ENCODE measurements at regions not wholly inside any gene's neighbourhood (a gene's known extent, or its start where the extent isn't known, plus 50 kb on each side); places are given as distances from the start of the nearest gene placed in this dataset.

- no peak overlapping the region for H3K4me3 ChIP-seq (ENCODE audit: insufficient read depth, low read depth, low read length)
- no peak overlapping the region for H2AK9ac ChIP-seq (replicated peaks; ENCODE audit: low read depth, low read length, poor library complexity)
- H3K4ac ChIP-seq (ENCODE audit: low read depth, low read length), result no peak overlapping the region
- H4K91ac ChIP-seq (ENCODE audit: insufficient read depth, low read depth, low read length), result no peak overlapping the region
- intact Hi-C loops (cut with micrococcal nuclease), result no loop called here
- no peaks in the 10 kb centered on the region for H4K20me1 ChIP-seq (ENCODE audit: insufficient read depth, low read length)
- no peak overlapping the region for H3K56ac ChIP-seq (ENCODE audit: extremely low read depth, insufficient read depth, low read length)
- no peak overlapping the region for H3K23ac ChIP-seq (ENCODE audit: low read depth, low read length)
- H2BK20ac ChIP-seq (ENCODE audit: low read depth, low read length), result no peak overlapping the region
- no CpG with 5 or more reads among the region's 4 CpGs for WGBS, 2 experiments (ENCODE audit: extremely low coverage in 2 of 2, insufficient read length in 1 of 2)
- ATAC-seq (ENCODE audit: low read depth) (no peak), DNase-seq (no peak)
- no peaks in the 10 kb centered on the region for H3K36me3 ChIP-seq (ENCODE audit: control insufficient read depth, insufficient read depth, low read length)
- dilution Hi-C loops (cut with HindIII; ENCODE audit: low sequenced_read_pairs, unreplicated experiment), result no loop called here
- no peak overlapping the region for H3K9ac ChIP-seq (ENCODE audit: low read depth, low read length)
- H3K9me3 ChIP-seq (ENCODE audit: control insufficient read depth, insufficient read depth, low read length), result no peaks in the 10 kb centered on the region
- H3K14ac ChIP-seq (replicated peaks; ENCODE audit: low read depth, low read length), result no peak overlapping the region
- in situ Hi-C loops (cut with MboI; ENCODE audit: low sequenced_read_pairs), result no loop called here
- no peak for TF ChIP-seq MAFK (IDR thresholded peaks at IDR 0.05; ENCODE audit: low read depth, low read length)
- TF ChIP-seq NFE2L2 (IDR thresholded peaks at IDR 0.05; ENCODE audit: low read depth, low read length), result no peak
- no peak for TF ChIP-seq CEBPB (IDR thresholded peaks at IDR 0.05; ENCODE audit: low read depth, low read length)
- TF ChIP-seq FOS (IDR thresholded peaks at IDR 0.05; ENCODE audit: low read depth, low read length), result no peak
- no peak for TF ChIP-seq MAZ (IDR thresholded peaks at IDR 0.05; ENCODE audit: borderline replicate concordance, low read depth, low read length)
- TF ChIP-seq, protein P1, sequence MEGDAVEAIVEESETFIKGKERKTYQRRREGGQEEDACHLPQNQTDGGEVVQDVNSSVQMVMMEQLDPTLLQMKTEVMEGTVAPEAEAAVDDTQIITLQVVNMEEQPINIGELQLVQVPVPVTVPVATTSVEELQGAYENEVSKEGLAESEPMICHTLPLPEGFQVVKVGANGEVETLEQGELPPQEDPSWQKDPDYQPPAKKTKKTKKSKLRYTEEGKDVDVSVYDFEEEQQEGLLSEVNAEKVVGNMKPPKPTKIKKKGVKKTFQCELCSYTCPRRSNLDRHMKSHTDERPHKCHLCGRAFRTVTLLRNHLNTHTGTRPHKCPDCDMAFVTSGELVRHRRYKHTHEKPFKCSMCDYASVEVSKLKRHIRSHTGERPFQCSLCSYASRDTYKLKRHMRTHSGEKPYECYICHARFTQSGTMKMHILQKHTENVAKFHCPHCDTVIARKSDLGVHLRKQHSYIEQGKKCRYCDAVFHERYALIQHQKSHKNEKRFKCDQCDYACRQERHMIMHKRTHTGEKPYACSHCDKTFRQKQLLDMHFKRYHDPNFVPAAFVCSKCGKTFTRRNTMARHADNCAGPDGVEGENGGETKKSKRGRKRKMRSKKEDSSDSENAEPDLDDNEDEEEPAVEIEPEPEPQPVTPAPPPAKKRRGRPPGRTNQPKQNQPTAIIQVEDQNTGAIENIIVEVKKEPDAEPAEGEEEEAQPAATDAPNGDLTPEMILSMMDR (conservative IDR thresholded peaks at IDR 0.05; ENCODE audit: low read depth, low read length), result no peak
- no peak for TF ChIP-seq USF2 (IDR thresholded peaks at IDR 0.05; ENCODE audit: low read depth, low read length)
- TF ChIP-seq BHLHE40 (IDR thresholded peaks at IDR 0.05; ENCODE audit: low read depth, low read length), result no peak
- no peak for TF ChIP-seq POLR2A (IDR thresholded peaks at IDR 0.05; ENCODE audit: low read depth, low read length)
- no peak for TF ChIP-seq RCOR1 (IDR thresholded peaks at IDR 0.05; ENCODE audit: insufficient replicate concordance, low read length)
- TF ChIP-seq CHD1 (IDR thresholded peaks at IDR 0.05; ENCODE audit: low read depth, low read length), result no peak
- TF ChIP-seq RFX5 (IDR thresholded peaks at IDR 0.05; ENCODE audit: low read depth, low read length), result no peak
- TF ChIP-seq ELK1 (IDR thresholded peaks at IDR 0.05; ENCODE audit: borderline replicate concordance, low read depth, low read length), result no peak
- TF ChIP-seq SMC3 (IDR thresholded peaks at IDR 0.05; ENCODE audit: low read depth, low read length), result no peak
- no peak for TF ChIP-seq MXI1 (IDR thresholded peaks at IDR 0.05; ENCODE audit: borderline replicate concordance, low read depth, low read length)
- TF ChIP-seq RAD21 (IDR thresholded peaks at IDR 0.05; ENCODE audit: low read length), result no peak
- no peaks in the 10 kb centered on the region for H3K4me1 ChIP-seq (ENCODE audit: control insufficient read depth, insufficient read depth, low read length)
- H3K18ac ChIP-seq (ENCODE audit: low read depth, low read length), result no peak overlapping the region
- H2BK15ac ChIP-seq (ENCODE audit: low read depth, low read length), result no peak overlapping the region
- no peak overlapping the region for H3K27ac ChIP-seq (ENCODE audit: insufficient read depth, low read length)
- CTCF ChIA-PET, result no interaction called here
- no peak overlapping the region for H2BK5ac ChIP-seq (ENCODE audit: low read depth, low read length, poor library complexity, severe bottlenecking)
- no peak overlapping the region for H2AFZ ChIP-seq (replicated peaks; ENCODE audit: low read length, poor library complexity)
- no peak overlapping the region for H4K8ac ChIP-seq (ENCODE audit: low read depth in 2 of 2, low read length in 2 of 2)
- POLR2A ChIA-PET (ENCODE audit: unreplicated experiment), result no interaction called here
- H2AK5ac ChIP-seq (ENCODE audit: low read depth, low read length), result no peak overlapping the region
- H3K27me3 ChIP-seq (ENCODE audit: control insufficient read depth, insufficient read depth, low read length), result no peaks in the 10 kb centered on the region
- no peaks in the 10 kb centered on the region for H3K9me1 ChIP-seq (ENCODE audit: insufficient read depth, low read length)
- no peak overlapping the region for H4K5ac ChIP-seq (ENCODE audit: low read depth, low read length)
- H2BK120ac ChIP-seq (ENCODE audit: low read depth, low read length), result no peak overlapping the region
- no TSS peak for BruUV-seq (replicated peaks)
- no peaks in the 10 kb centered on the region for H3K79me1 ChIP-seq (ENCODE audit: low read depth in 1 of 2, low read length in 2 of 2)
- H3K4me2 ChIP-seq (ENCODE audit: low read depth, low read length), result no peak overlapping the region
Observed at GRCh38 chr11:95483339-95483738, 252.3 kb upstream of the SESN3 start.

Data from IMR-90 (cell line).